Thymus (tissue), 11 donors: ENCODE measurements at regions not wholly inside any gene's neighbourhood (a gene's known extent, or its start where the extent isn't known, plus 50 kb on each side); places are given as distances from the start of the nearest gene placed in this dataset.

Experiments used
- DNase-seq, 9 donors: peaks; one replicate each; pipeline ENCODE4 v3.0.0-alpha.2; 2013; ENCODE audit warnings: low spot score in 9 of 9, low read depth in 6 of 9, missing footprints in 1 of 9
- H3K27ac ChIP-seq, 2 donors: one replicate each; pipeline ENCODE4 v1.5.1; 2013; ENCODE audit warnings: control low read depth in 1 of 2, low read depth in 1 of 2, low read length in 1 of 2, mild to moderate bottlenecking in 1 of 2, moderate library complexity in 1 of 2
- H3K27me3 ChIP-seq, 2 donors: one replicate each; pipeline ENCODE4 v1.5.1; 2013; ENCODE audit warnings: low read length in 1 of 2; ENCODE audit not compliant: control insufficient read depth in 2 of 2, insufficient read depth in 1 of 2
- H3K36me3 ChIP-seq, 2 donors: one replicate each; pipeline ENCODE4 v1.5.1; 2013; ENCODE audit warnings: low read length in 1 of 2, mild to moderate bottlenecking in 1 of 2, moderate library complexity in 1 of 2; ENCODE audit not compliant: control insufficient read depth in 2 of 2, insufficient read depth in 2 of 2
- H3K4me1 ChIP-seq, 2 donors: one replicate each; pipeline ENCODE4 v1.5.1; 2013; ENCODE audit warnings: low read length in 2 of 2; ENCODE audit not compliant: control insufficient read depth in 2 of 2, insufficient read depth in 2 of 2
- H3K4me3 ChIP-seq, 2 donors: one replicate each; pipeline ENCODE4 v1.5.1; 2013; ENCODE audit warnings: low read length in 2 of 2, control low read depth in 1 of 2, mild to moderate bottlenecking in 1 of 2
- H3K9me3 ChIP-seq, 2 donors: one replicate each; pipeline ENCODE4 v1.5.1; 2013; ENCODE audit warnings: low read length in 1 of 2, mild to moderate bottlenecking in 1 of 2; ENCODE audit not compliant: control insufficient read depth in 2 of 2, insufficient read depth in 1 of 2
- WGBS: extraction: QIAGEN DNeasy Blood & Tissue Kit; methylation state at CpG from one replicate; pipeline ENCODE4 v1.1.7; 2013; 5-methylcytosine and 5-hydroxymethylcytosine counted together
- donor health status: healthy.

DNA sequence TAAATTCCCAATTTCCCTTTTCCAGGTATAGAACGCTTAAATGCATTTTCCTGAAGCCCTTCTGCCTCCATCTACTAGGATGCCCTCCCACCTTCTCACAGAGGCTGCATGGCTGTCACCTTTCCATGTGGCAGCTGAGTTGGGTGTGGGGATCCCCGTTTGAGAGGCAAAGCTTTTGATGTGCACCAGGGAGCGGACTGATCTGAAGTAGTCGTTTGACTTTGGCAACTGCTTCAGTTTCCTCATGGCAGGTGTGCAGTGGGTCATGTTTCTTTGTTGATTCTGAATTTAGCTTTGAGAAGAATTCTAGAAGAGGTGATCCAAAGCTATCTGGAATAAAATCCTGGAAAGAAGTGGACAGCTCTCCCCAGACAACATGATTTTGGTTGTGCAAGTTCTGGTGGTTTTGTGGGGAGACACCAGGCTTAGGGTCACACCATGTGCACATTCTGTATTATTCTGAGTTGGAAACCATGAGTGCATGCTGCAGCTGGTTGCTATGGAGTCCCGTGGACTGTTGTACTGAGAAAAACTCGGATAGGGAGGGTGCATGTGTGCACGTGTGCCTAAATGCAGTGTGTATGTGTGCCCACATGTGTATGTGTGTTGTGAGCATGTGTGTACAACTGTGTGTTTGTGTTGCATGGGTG is 63.5 kb downstream of the GADD45G start:
- peaks cover 0 to 6% of the 10 kb centered on the region in 2 donors for H3K9me3 ChIP-seq
- no peaks in the 10 kb centered on the region for H3K36me3 ChIP-seq
- no peaks in the 10 kb centered on the region for H3K27me3 ChIP-seq
- peak overlapping the region in 1 of 2 donors; percentile 59 for H3K27ac ChIP-seq
- DNase-seq, result peak in 7 of 9 donors; percentile 32 to 78 (median 51)
- 37% methylated on average over 7 of the region's 7 CpGs for WGBS
- no peak overlapping the region for H3K4me3 ChIP-seq
- peaks cover 15 to 38% of the 10 kb centered on the region in 2 donors for H3K4me1 ChIP-seq

GRCh38 chr9:89668866-89669246 is 64.0 kb downstream of the GADD45G start:
- H3K9me3 ChIP-seq, result peaks cover 0 to 6% of the 10 kb centered on the region in 2 donors
- H3K27ac ChIP-seq, result peak overlapping the region in 1 of 2 donors; percentile 59
- H3K36me3 ChIP-seq, result no peaks in the 10 kb centered on the region
- no peak overlapping the region for H3K4me3 ChIP-seq
- no peaks in the 10 kb centered on the region for H3K27me3 ChIP-seq
- DNase-seq, result no peak
- peaks cover 15 to 32% of the 10 kb centered on the region in 2 donors for H3K4me1 ChIP-seq
- WGBS, result 99% methylated on average over 2 of the region's 2 CpGs

DNA sequence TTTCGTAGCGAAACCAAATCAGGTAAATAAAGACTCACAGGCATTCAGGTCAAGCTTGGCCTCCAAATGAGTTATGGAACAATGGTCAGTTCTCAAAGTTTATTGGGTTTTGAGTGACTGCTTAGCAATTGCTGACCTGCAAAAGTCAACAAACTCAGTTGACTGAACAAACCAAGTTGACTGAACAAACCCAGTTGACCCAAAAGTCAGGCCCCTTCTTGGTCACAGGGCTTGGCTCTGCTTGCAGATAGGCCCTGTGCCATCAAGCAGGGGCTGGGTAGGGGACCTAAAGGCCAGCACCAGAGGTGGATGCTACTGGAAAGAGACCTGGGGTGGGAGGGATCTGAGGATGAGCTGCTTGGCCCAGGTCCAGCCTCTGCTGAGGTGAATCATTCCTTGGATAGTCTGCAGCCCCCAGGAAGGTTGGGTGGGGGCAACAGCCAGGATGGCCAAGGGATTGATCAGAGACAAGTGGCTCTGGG is 64.6 kb downstream of the GADD45G start:
- Histone ChIP-seq H3K36me3 (no peaks in the 10 kb centered on the region), H3K4me1 (peaks cover 15 to 30% of the 10 kb centered on the region in 2 donors), H3K9me3 (peaks cover 0 to 6% of the 10 kb centered on the region in 2 donors), H3K27me3 (no peaks in the 10 kb centered on the region), H3K4me3 (no peak overlapping the region), H3K27ac (no peak overlapping the region)
- DNase-seq, result no peak
- 70% methylated on average over 2 of the region's 2 CpGs for WGBS

GRCh38 chr9:89670114-89670513 is 65.3 kb downstream of the GADD45G start:
- H3K36me3 ChIP-seq, result no peaks in the 10 kb centered on the region
- no peak overlapping the region for H3K27ac ChIP-seq
- H3K4me1 ChIP-seq, result peaks cover 15 to 31% of the 10 kb centered on the region in 2 donors
- H3K27me3 ChIP-seq, result no peaks in the 10 kb centered on the region
- no peak overlapping the region for H3K4me3 ChIP-seq
- peaks cover 0 to 6% of the 10 kb centered on the region in 2 donors for H3K9me3 ChIP-seq
- DNase-seq, result no peak
- WGBS, result 99% methylated on average over 5 of the region's 5 CpGs

- Histone ChIP-seq H3K36me3 (no peaks in the 10 kb centered on the region), H3K27ac (no peak overlapping the region), H3K9me3 (peaks cover 0 to 6% of the 10 kb centered on the region in 2 donors), H3K27me3 (no peaks in the 10 kb centered on the region), H3K4me3 (no peak overlapping the region), H3K4me1 (peaks cover 15 to 38% of the 10 kb centered on the region in 2 donors)
- no peak for DNase-seq
- 98% methylated on average over 6 of the region's 6 CpGs for WGBS
Observed at GRCh38 chr9:89670801-89671434, 66.1 kb downstream of the GADD45G start.

DNA sequence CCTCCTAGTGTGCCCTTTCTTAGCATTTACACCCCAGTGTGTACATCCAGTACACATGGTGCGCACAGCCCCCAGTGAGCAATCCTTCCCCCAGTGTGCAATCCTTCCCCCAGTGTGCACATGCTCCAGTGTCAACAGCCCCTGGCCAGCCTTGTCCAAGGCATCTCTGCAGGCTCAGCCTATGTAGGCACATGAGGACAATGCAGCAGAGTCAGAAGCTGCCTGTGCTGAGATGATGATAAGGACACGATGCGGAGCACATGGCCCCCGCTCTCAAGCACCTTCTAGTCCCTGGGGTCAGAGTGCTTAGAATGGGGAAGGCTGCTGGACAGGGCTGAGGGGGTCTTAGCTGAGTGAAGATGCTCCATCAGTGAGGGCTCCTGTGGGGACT is 69.8 kb downstream of the GADD45G start:
- H3K27ac ChIP-seq, result no peak overlapping the region
- no peaks in the 10 kb centered on the region for H3K27me3 ChIP-seq
- 96% methylated on average over 4 of the region's 4 CpGs for WGBS
- peaks cover 15 to 28% of the 10 kb centered on the region in 2 donors for H3K4me1 ChIP-seq
- H3K36me3 ChIP-seq, result no peaks in the 10 kb centered on the region
- no peak overlapping the region for H3K4me3 ChIP-seq
- no peak for DNase-seq
- no peaks in the 10 kb centered on the region for H3K9me3 ChIP-seq

DNA sequence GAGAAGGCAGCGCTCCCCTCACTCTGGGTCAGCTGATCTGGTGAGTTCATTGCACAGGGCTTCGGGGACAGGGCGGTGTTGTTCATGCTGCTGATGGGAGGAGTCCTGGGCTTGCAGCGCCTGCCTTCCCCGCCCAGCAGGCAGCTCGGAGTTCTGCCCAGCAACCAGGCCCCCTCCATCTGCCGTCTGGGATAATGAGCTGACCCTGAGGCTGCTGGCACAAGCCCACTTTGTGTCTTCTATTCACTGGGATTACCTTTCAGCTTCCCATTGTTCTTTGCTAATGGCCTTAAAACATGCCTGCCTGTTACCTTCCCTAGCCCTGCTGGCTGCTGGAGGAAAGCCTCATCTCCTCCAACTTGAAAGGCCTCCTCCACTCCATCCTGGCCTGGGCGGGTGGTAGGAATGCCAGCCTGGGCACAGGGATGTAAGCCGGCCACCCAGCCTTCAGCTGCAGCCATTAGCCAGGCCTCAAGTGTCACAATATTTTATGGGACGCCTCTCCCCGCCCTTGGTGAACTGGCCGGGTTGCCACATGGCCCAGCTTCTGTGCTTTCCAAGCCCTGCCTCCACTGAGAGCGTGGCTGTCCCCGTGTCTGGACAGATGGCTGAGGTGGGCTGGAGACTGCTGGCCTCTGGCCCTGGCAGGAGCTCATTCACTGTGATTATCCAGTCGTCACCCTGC is 70.4 kb downstream of the GADD45G start:
- H3K27ac ChIP-seq, result no peak overlapping the region
- peaks cover 15 to 28% of the 10 kb centered on the region in 2 donors for H3K4me1 ChIP-seq
- WGBS, result 96% methylated on average over 15 of the region's 15 CpGs
- no peaks in the 10 kb centered on the region for H3K27me3 ChIP-seq
- no peaks in the 10 kb centered on the region for H3K9me3 ChIP-seq
- no peaks in the 10 kb centered on the region for H3K36me3 ChIP-seq
- no peak overlapping the region for H3K4me3 ChIP-seq
- DNase-seq, result no peak

DNA sequence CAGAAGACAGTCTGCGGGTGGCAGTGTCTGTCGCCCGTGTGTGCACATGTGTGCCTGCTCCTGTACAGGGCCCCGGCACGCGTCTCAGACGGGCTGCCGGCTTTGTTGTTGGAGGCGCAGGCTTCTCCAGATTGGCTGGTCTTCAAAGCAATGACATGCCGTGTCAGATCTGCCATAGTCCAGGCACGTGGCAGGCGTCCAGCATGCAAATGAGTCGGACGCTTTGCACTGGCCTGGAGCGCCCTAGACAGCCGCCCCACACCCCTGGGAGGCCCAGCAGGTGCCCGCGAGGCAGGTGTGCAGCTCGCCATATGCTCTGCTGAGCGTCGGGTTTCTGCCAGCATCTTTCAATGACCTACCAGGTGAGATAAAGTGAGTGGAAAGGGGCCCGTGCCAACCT is 71.5 kb downstream of the GADD45G start:
- no peak overlapping the region for H3K4me3 ChIP-seq
- no peaks in the 10 kb centered on the region for H3K9me3 ChIP-seq
- no peaks in the 10 kb centered on the region for H3K27me3 ChIP-seq
- H3K27ac ChIP-seq, result no peak overlapping the region
- no peaks in the 10 kb centered on the region for H3K36me3 ChIP-seq
- 94% methylated on average over 22 of the region's 22 CpGs for WGBS
- peaks cover 15 to 31% of the 10 kb centered on the region in 2 donors for H3K4me1 ChIP-seq
- no peak for DNase-seq
